ENCODE measurements at regions not wholly inside any gene's neighbourhood (a gene's known extent, or its start where the extent isn't known, plus 50 kb on each side); places are given as distances from the start of the nearest gene placed in this dataset.

GRCh38 chr20:55641497-55641896 lies 363.8 kb downstream of the CBLN4 start:
- TF ChIP-seq CTCF (IDR thresholded peaks at IDR 0.05): no peak
- no peak for TF ChIP-seq POLR2A (IDR thresholded peaks at IDR 0.05)
- no peak for TF ChIP-seq POLR2AphosphoS5 (IDR thresholded peaks at IDR 0.05)
- TF ChIP-seq EP300 (IDR thresholded peaks at IDR 0.05): no peak
